Activated CD4-positive, alpha-beta memory T cell treated with anti-CD3 and anti-CD28 coated beads, Interleukin-2, amount 10 ng/mL, durations not matched to agents 7 days and 5 days (primary cell): ENCODE measurements at regions not wholly inside any gene's neighbourhood (a gene's known extent, or its start where the extent isn't known, plus 50 kb on each side); places are given as distances from the start of the nearest gene placed in this dataset.

Source experiments
- CTCF ChIA-PET: fragments of 350-600 bp; sonication (Branson Sonifier 250); formaldehyde crosslinking; loops from one replicate; lab custom pipeline; 2021; ENCODE audit warnings: antibody characterized with exemption, inconsistent platforms; lab: Charles Lee
- POLR2A ChIA-PET: fragments of 350-600 bp; sonication (Branson Sonifier 250); formaldehyde crosslinking; loops from one replicate; lab custom pipeline; 2021; ENCODE audit warnings: antibody characterized with exemption; lab: Charles Lee
- DNase-seq: peaks from one replicate; pipeline ENCODE4 v3.0.0-alpha.2; 2020
- H3K27ac Mint-ChIP-seq: one replicate; pipeline ENCODE4 v1.8.0; 2021; ENCODE audit warnings: mild to moderate bottlenecking, mixed read lengths
- H3K27me3 Mint-ChIP-seq: one replicate; pipeline ENCODE4 v1.8.0; 2021; ENCODE audit warnings: mixed read lengths
- H3K36me3 Mint-ChIP-seq: one replicate; pipeline ENCODE4 v1.8.0; 2021; ENCODE audit warnings: low read depth, mixed read lengths
- H3K4me1 Mint-ChIP-seq: one replicate; pipeline ENCODE4 v1.8.0; 2021; ENCODE audit warnings: mixed read lengths
- H3K4me3 Mint-ChIP-seq: one replicate; pipeline ENCODE4 v1.8.0; 2021; ENCODE audit warnings: mild to moderate bottlenecking, mixed read lengths
- H3K9me3 Mint-ChIP-seq: one replicate; pipeline ENCODE4 v1.8.0; 2021; ENCODE audit warnings: mixed read lengths

- Mint-ChIP-seq H3K27ac (no peak overlapping the region), H3K9me3 (peaks cover 5% of the 10 kb centered on the region), H3K4me3 (no peak overlapping the region), H3K27me3 (no peaks in the 10 kb centered on the region), H3K4me1 (no peaks in the 10 kb centered on the region), H3K36me3 (no peaks in the 10 kb centered on the region)
- CTCF ChIA-PET: no interaction called here
- DNase-seq: no peak
- POLR2A ChIA-PET: no interaction called here
These were observed 202.9 kb upstream of the LUZP2 start for GRCh38 chr11:24293964-24294363.

GRCh38 chr11:24295360-24295759 lies 201.5 kb upstream of the LUZP2 start:
- Mint-ChIP-seq H3K27me3 (no peaks in the 10 kb centered on the region), H3K4me1 (no peaks in the 10 kb centered on the region), H3K36me3 (no peaks in the 10 kb centered on the region), H3K27ac (no peak overlapping the region), H3K4me3 (no peak overlapping the region), H3K9me3 (peaks cover 10% of the 10 kb centered on the region)
- ChIA-PET POLR2A (no interaction called here), CTCF (no interaction called here)
- no peak for DNase-seq

- no peak overlapping the region for H3K4me3 Mint-ChIP-seq
- peaks cover 14% of the 10 kb centered on the region for H3K9me3 Mint-ChIP-seq
- no peak overlapping the region for H3K27ac Mint-ChIP-seq
- DNase-seq: no peak
- no peaks in the 10 kb centered on the region for H3K36me3 Mint-ChIP-seq
- CTCF ChIA-PET: no interaction called here
- no peaks in the 10 kb centered on the region for H3K4me1 Mint-ChIP-seq
- H3K27me3 Mint-ChIP-seq: no peaks in the 10 kb centered on the region
- POLR2A ChIA-PET: no interaction called here
These were observed 199.4 kb upstream of the LUZP2 start for GRCh38 chr11:24297461-24297860.

GRCh38 chr11:24298146-24298545 lies 198.7 kb upstream of the LUZP2 start:
- no peak for DNase-seq
- no peaks in the 10 kb centered on the region for H3K27me3 Mint-ChIP-seq
- H3K36me3 Mint-ChIP-seq: no peaks in the 10 kb centered on the region
- ChIA-PET POLR2A (no interaction called here), CTCF (no interaction called here)
- no peak overlapping the region for H3K4me3 Mint-ChIP-seq
- no peak overlapping the region for H3K27ac Mint-ChIP-seq
- peaks cover 14% of the 10 kb centered on the region for H3K9me3 Mint-ChIP-seq
- no peaks in the 10 kb centered on the region for H3K4me1 Mint-ChIP-seq

- ChIA-PET CTCF (no interaction called here), POLR2A (no interaction called here)
- Mint-ChIP-seq H3K27ac (no peak overlapping the region), H3K4me3 (no peak overlapping the region), H3K36me3 (no peaks in the 10 kb centered on the region), H3K27me3 (no peaks in the 10 kb centered on the region), H3K4me1 (no peaks in the 10 kb centered on the region), H3K9me3 (peaks cover 8% of the 10 kb centered on the region)
- DNase-seq: no peak
These were observed 184.9 kb upstream of the LUZP2 start for GRCh38 chr11:24311974-24312373.

- H3K4me3 Mint-ChIP-seq: no peak overlapping the region
- H3K4me1 Mint-ChIP-seq: no peaks in the 10 kb centered on the region
- no peaks in the 10 kb centered on the region for H3K36me3 Mint-ChIP-seq
- peaks cover 14% of the 10 kb centered on the region for H3K9me3 Mint-ChIP-seq
- POLR2A ChIA-PET: no interaction called here
- H3K27me3 Mint-ChIP-seq: no peaks in the 10 kb centered on the region
- DNase-seq: no peak
- CTCF ChIA-PET: no interaction called here
- no peak overlapping the region for H3K27ac Mint-ChIP-seq
These were observed 184.2 kb upstream of the LUZP2 start for GRCh38 chr11:24312464-24313238.

- no peak overlapping the region for H3K27ac Mint-ChIP-seq
- no peak overlapping the region for H3K4me3 Mint-ChIP-seq
- no peaks in the 10 kb centered on the region for H3K36me3 Mint-ChIP-seq
- H3K9me3 Mint-ChIP-seq: peaks cover 15% of the 10 kb centered on the region
- no peaks in the 10 kb centered on the region for H3K27me3 Mint-ChIP-seq
- H3K4me1 Mint-ChIP-seq: no peaks in the 10 kb centered on the region
- no peak for DNase-seq
- POLR2A ChIA-PET: no interaction called here
- CTCF ChIA-PET: no interaction called here
These were observed 175.6 kb upstream of the LUZP2 start for GRCh38 chr11:24321229-24321628.

GRCh38 chr11:24324211-24324610 lies 172.6 kb upstream of the LUZP2 start:
- Mint-ChIP-seq H3K4me1 (no peaks in the 10 kb centered on the region), H3K36me3 (no peaks in the 10 kb centered on the region), H3K27me3 (no peaks in the 10 kb centered on the region), H3K27ac (no peak overlapping the region), H3K9me3 (peaks cover 9% of the 10 kb centered on the region), H3K4me3 (no peak overlapping the region)
- ChIA-PET CTCF (no interaction called here), POLR2A (no interaction called here)
- DNase-seq: no peak

GRCh38 chr11:24344222-24344621 lies 152.6 kb upstream of the LUZP2 start:
- no peaks in the 10 kb centered on the region for H3K36me3 Mint-ChIP-seq
- no peaks in the 10 kb centered on the region for H3K4me1 Mint-ChIP-seq
- CTCF ChIA-PET: no interaction called here
- DNase-seq: no peak
- H3K27me3 Mint-ChIP-seq: no peaks in the 10 kb centered on the region
- POLR2A ChIA-PET: no interaction called here
- peaks cover 6% of the 10 kb centered on the region for H3K9me3 Mint-ChIP-seq
- H3K4me3 Mint-ChIP-seq: no peak overlapping the region
- no peak overlapping the region for H3K27ac Mint-ChIP-seq

- DNase-seq: no peak
- Mint-ChIP-seq H3K27ac (no peak overlapping the region), H3K36me3 (no peaks in the 10 kb centered on the region), H3K4me3 (no peak overlapping the region), H3K27me3 (no peaks in the 10 kb centered on the region), H3K9me3 (peaks cover 5% of the 10 kb centered on the region), H3K4me1 (no peaks in the 10 kb centered on the region)
- CTCF ChIA-PET: no interaction called here
- POLR2A ChIA-PET: no interaction called here
These were observed 147.9 kb upstream of the LUZP2 start for GRCh38 chr11:24348908-24349307.

GRCh38 chr11:24351179-24351578 lies 145.7 kb upstream of the LUZP2 start:
- DNase-seq: no peak
- Mint-ChIP-seq H3K27ac (no peak overlapping the region), H3K9me3 (peaks cover 4% of the 10 kb centered on the region), H3K4me1 (no peaks in the 10 kb centered on the region), H3K27me3 (no peaks in the 10 kb centered on the region), H3K36me3 (no peaks in the 10 kb centered on the region), H3K4me3 (no peak overlapping the region)
- ChIA-PET POLR2A (no interaction called here), CTCF (no interaction called here)

- H3K36me3 Mint-ChIP-seq: no peaks in the 10 kb centered on the region
- H3K27ac Mint-ChIP-seq: no peak overlapping the region
- POLR2A ChIA-PET: no interaction called here
- DNase-seq: no peak
- H3K27me3 Mint-ChIP-seq: no peaks in the 10 kb centered on the region
- CTCF ChIA-PET: no interaction called here
- no peak overlapping the region for H3K4me3 Mint-ChIP-seq
- H3K9me3 Mint-ChIP-seq: peaks cover 4% of the 10 kb centered on the region
- no peaks in the 10 kb centered on the region for H3K4me1 Mint-ChIP-seq
These were observed 140.4 kb upstream of the LUZP2 start for GRCh38 chr11:24356501-24356900.

- ChIA-PET CTCF (no interaction called here), POLR2A (no interaction called here)
- no peaks in the 10 kb centered on the region for H3K4me1 Mint-ChIP-seq
- peaks cover 4% of the 10 kb centered on the region for H3K9me3 Mint-ChIP-seq
- no peaks in the 10 kb centered on the region for H3K36me3 Mint-ChIP-seq
- no peak overlapping the region for H3K4me3 Mint-ChIP-seq
- no peaks in the 10 kb centered on the region for H3K27me3 Mint-ChIP-seq
- no peak overlapping the region for H3K27ac Mint-ChIP-seq
- no peak for DNase-seq
These were observed 139.0 kb upstream of the LUZP2 start for GRCh38 chr11:24357620-24358410.

- Mint-ChIP-seq H3K27me3 (no peaks in the 10 kb centered on the region), H3K9me3 (peaks cover 2% of the 10 kb centered on the region), H3K36me3 (no peaks in the 10 kb centered on the region), H3K27ac (no peak overlapping the region), H3K4me3 (no peak overlapping the region), H3K4me1 (no peaks in the 10 kb centered on the region)
- CTCF ChIA-PET: no interaction called here
- POLR2A ChIA-PET: no interaction called here
- no peak for DNase-seq
These were observed 124.4 kb upstream of the LUZP2 start for GRCh38 chr11:24372491-24372890.
